Activated naive CD4-positive, alpha-beta T cell treated with anti-CD3 and anti-CD28 coated beads for 36 hours (primary cell): ENCODE measurements at regions not wholly inside any gene's neighbourhood (a gene's known extent, or its start where the extent isn't known, plus 50 kb on each side); places are given as distances from the start of the nearest gene placed in this dataset.

Source experiments
- CTCF ChIA-PET: fragments of 350-600 bp; sonication (Branson Sonifier 250); formaldehyde crosslinking; loops from one replicate; lab custom pipeline; 2021; ENCODE audit warnings: antibody characterized with exemption; lab: Charles Lee
- DNase-seq: peaks from one replicate; pipeline ENCODE4 v3.0.0-alpha.2; 2020
- H3K27ac Mint-ChIP-seq: one replicate; pipeline ENCODE4 v1.8.0; 2021; ENCODE audit warnings: mild to moderate bottlenecking, mixed read lengths
- H3K27me3 Mint-ChIP-seq: one replicate; pipeline ENCODE4 v1.8.0; 2021; ENCODE audit warnings: low read depth, mixed read lengths
- H3K36me3 Mint-ChIP-seq: one replicate; pipeline ENCODE4 v1.8.0; 2021; ENCODE audit warnings: low read depth, mixed read lengths
- H3K4me1 Mint-ChIP-seq: one replicate; pipeline ENCODE4 v1.8.0; 2021; ENCODE audit warnings: low read depth, mixed read lengths
- H3K4me3 Mint-ChIP-seq: one replicate; pipeline ENCODE4 v1.8.0; 2021; ENCODE audit warnings: mild to moderate bottlenecking, moderate library complexity, mixed read lengths
- H3K9me3 Mint-ChIP-seq: one replicate; pipeline ENCODE4 v1.8.0; 2021; ENCODE audit warnings: mixed read lengths
- intact Hi-C: fragments of 100-400 bp; cut with micrococcal nuclease; formaldehyde crosslinking; loops from one replicate; pipeline ENCODE4 v1.15.1; 2023

GRCh38 chr9:85276741-85277140 is 465.0 kb downstream of the AGTPBP1 start:
- Mint-ChIP-seq H3K9me3 (no peaks in the 10 kb centered on the region), H3K4me3 (no peak overlapping the region), H3K36me3 (no peaks in the 10 kb centered on the region), H3K27ac (no peak overlapping the region), H3K4me1 (no peaks in the 10 kb centered on the region), H3K27me3 (no peaks in the 10 kb centered on the region)
- CTCF ChIA-PET = interaction anchor here (0.5 to 1.0 kb wide), 3 partner anchors 15 to 1016 kb away, joined by 3 to 4 read pairs (median 3); no protein-coding TSS in a partner anchor
- intact Hi-C loops = no loop called here
- DNase-seq = no peak

GRCh38 chr9:85269811-85270210 is 471.9 kb downstream of the AGTPBP1 start:
- no peaks in the 10 kb centered on the region for H3K4me1 Mint-ChIP-seq

GRCh38 chr9:85268131-85268530 is 473.6 kb downstream of the AGTPBP1 start:
- Mint-ChIP-seq H3K27ac (no peak overlapping the region), H3K27me3 (peaks cover 2% of the 10 kb centered on the region), H3K4me3 (no peak overlapping the region), H3K36me3 (no peaks in the 10 kb centered on the region), H3K9me3 (no peaks in the 10 kb centered on the region), H3K4me1 (no peaks in the 10 kb centered on the region)
- DNase-seq = no peak
- intact Hi-C loops = no loop called here
- CTCF ChIA-PET = no interaction called here

More at GRCh38 chr9:85269811-85270210, 471.9 kb downstream of the AGTPBP1 start:
- Mint-ChIP-seq H3K9me3 (no peaks in the 10 kb centered on the region), H3K27me3 (peaks cover 2% of the 10 kb centered on the region), H3K4me3 (no peak overlapping the region), H3K27ac (no peak overlapping the region), H3K36me3 (no peaks in the 10 kb centered on the region)
- intact Hi-C loops = no loop called here
- CTCF ChIA-PET = no interaction called here
- DNase-seq = no peak

- H3K4me1 Mint-ChIP-seq = no peaks in the 10 kb centered on the region
Observed at GRCh38 chr9:85264695-85265094, 477.1 kb downstream of the AGTPBP1 start.

GRCh38 chr9:85263288-85263687 is 478.5 kb downstream of the AGTPBP1 start:
- intact Hi-C loops = no loop called here
- no peaks in the 10 kb centered on the region for H3K36me3 Mint-ChIP-seq
- no peak overlapping the region for H3K27ac Mint-ChIP-seq
- no peaks in the 10 kb centered on the region for H3K4me1 Mint-ChIP-seq
- CTCF ChIA-PET = interaction anchor here (0.7 to 1.1 kb wide), 2 partner anchors 532 to 866 kb away, joined by 3 read pairs; no protein-coding TSS in a partner anchor
- no peaks in the 10 kb centered on the region for H3K9me3 Mint-ChIP-seq
- DNase-seq = no peak
- H3K27me3 Mint-ChIP-seq = peaks cover 11% of the 10 kb centered on the region
- H3K4me3 Mint-ChIP-seq = no peak overlapping the region

More at GRCh38 chr9:85264695-85265094, 477.1 kb downstream of the AGTPBP1 start:
- Mint-ChIP-seq H3K4me3 (no peak overlapping the region), H3K9me3 (no peaks in the 10 kb centered on the region), H3K36me3 (no peaks in the 10 kb centered on the region), H3K27ac (no peak overlapping the region), H3K27me3 (peaks cover 4% of the 10 kb centered on the region)
- CTCF ChIA-PET = interaction anchor here (0.6 kb wide), 1 partner anchor 268 kb away, joined by 4 read pairs; no protein-coding TSS in a partner anchor
- no peak for DNase-seq
- intact Hi-C loops = no loop called here

- H3K36me3 Mint-ChIP-seq = no peaks in the 10 kb centered on the region
- H3K4me3 Mint-ChIP-seq = no peak overlapping the region
- no peaks in the 10 kb centered on the region for H3K9me3 Mint-ChIP-seq
- intact Hi-C loops = no loop called here
- DNase-seq = no peak
- peaks cover 11% of the 10 kb centered on the region for H3K27me3 Mint-ChIP-seq
- CTCF ChIA-PET = interaction anchor here (0.8 kb wide), 1 partner anchor 15 kb away, joined by 4 read pairs; no protein-coding TSS in a partner anchor
- no peaks in the 10 kb centered on the region for H3K4me1 Mint-ChIP-seq
- no peak overlapping the region for H3K27ac Mint-ChIP-seq
Observed at GRCh38 chr9:85262333-85262732, 479.4 kb downstream of the AGTPBP1 start.

- H3K36me3 Mint-ChIP-seq = no peaks in the 10 kb centered on the region
- CTCF ChIA-PET = no interaction called here
Observed at GRCh38 chr9:85260275-85260845, 481.4 kb downstream of the AGTPBP1 start.

GRCh38 chr9:85258823-85259370 is 482.9 kb downstream of the AGTPBP1 start:
- H3K36me3 Mint-ChIP-seq = no peaks in the 10 kb centered on the region
- H3K27me3 Mint-ChIP-seq = peaks cover 10% of the 10 kb centered on the region
- peak; percentile 39 for DNase-seq
- CTCF ChIA-PET = no interaction called here
- no peak overlapping the region for H3K27ac Mint-ChIP-seq
- no peaks in the 10 kb centered on the region for H3K4me1 Mint-ChIP-seq
- intact Hi-C loops = loop anchor here (1.0 kb wide), 1 partner anchor 862 kb away; no protein-coding TSS in a partner anchor
- H3K9me3 Mint-ChIP-seq = peaks cover 3% of the 10 kb centered on the region
- H3K4me3 Mint-ChIP-seq = no peak overlapping the region

More at GRCh38 chr9:85260275-85260845, 481.4 kb downstream of the AGTPBP1 start:
- H3K4me3 Mint-ChIP-seq = no peak overlapping the region
- H3K27me3 Mint-ChIP-seq = peaks cover 10% of the 10 kb centered on the region
- DNase-seq = no peak
- H3K27ac Mint-ChIP-seq = no peak overlapping the region
- H3K9me3 Mint-ChIP-seq = peaks cover 2% of the 10 kb centered on the region
- H3K4me1 Mint-ChIP-seq = no peaks in the 10 kb centered on the region
- intact Hi-C loops = no loop called here

- no peak overlapping the region for H3K4me3 Mint-ChIP-seq
- intact Hi-C loops = no loop called here
- H3K27me3 Mint-ChIP-seq = peaks cover 10% of the 10 kb centered on the region
Observed at GRCh38 chr9:85258236-85258635, 483.5 kb downstream of the AGTPBP1 start.

GRCh38 chr9:85249313-85249621 is 492.5 kb downstream of the AGTPBP1 start:
- Mint-ChIP-seq H3K27ac (no peak overlapping the region), H3K4me3 (no peak overlapping the region), H3K27me3 (no peaks in the 10 kb centered on the region), H3K9me3 (no peaks in the 10 kb centered on the region), H3K4me1 (no peaks in the 10 kb centered on the region), H3K36me3 (no peaks in the 10 kb centered on the region)
- no peak for DNase-seq
- intact Hi-C loops = no loop called here
- CTCF ChIA-PET = no interaction called here

More at GRCh38 chr9:85258236-85258635, 483.5 kb downstream of the AGTPBP1 start:
- no peaks in the 10 kb centered on the region for H3K4me1 Mint-ChIP-seq
- CTCF ChIA-PET = interaction anchor here (1.0 kb wide), 1 partner anchor 18 kb away, joined by 3 read pairs; no protein-coding TSS in a partner anchor
- no peak for DNase-seq
- H3K9me3 Mint-ChIP-seq = peaks cover 3% of the 10 kb centered on the region
- no peaks in the 10 kb centered on the region for H3K36me3 Mint-ChIP-seq
- no peak overlapping the region for H3K27ac Mint-ChIP-seq

- CTCF ChIA-PET = no interaction called here
- intact Hi-C loops = no loop called here
Observed at GRCh38 chr9:85248514-85249312, 493.0 kb downstream of the AGTPBP1 start.

GRCh38 chr9:85246541-85246940 is 495.2 kb downstream of the AGTPBP1 start:
- Mint-ChIP-seq H3K36me3 (no peaks in the 10 kb centered on the region), H3K9me3 (no peaks in the 10 kb centered on the region), H3K4me1 (no peaks in the 10 kb centered on the region), H3K4me3 (no peak overlapping the region), H3K27me3 (no peaks in the 10 kb centered on the region), H3K27ac (no peak overlapping the region)
- intact Hi-C loops = no loop called here
- no peak for DNase-seq
- CTCF ChIA-PET = no interaction called here

More at GRCh38 chr9:85248514-85249312, 493.0 kb downstream of the AGTPBP1 start:
- Mint-ChIP-seq H3K27ac (no peak overlapping the region), H3K4me3 (no peak overlapping the region), H3K9me3 (no peaks in the 10 kb centered on the region), H3K4me1 (no peaks in the 10 kb centered on the region), H3K36me3 (no peaks in the 10 kb centered on the region), H3K27me3 (no peaks in the 10 kb centered on the region)
- DNase-seq = no peak
